Nephron progenitor cell (in vitro differentiated cells): ENCODE measurements at regions not wholly inside any gene's neighbourhood (a gene's known extent, or its start where the extent isn't known, plus 50 kb on each side); places are given as distances from the start of the nearest gene placed in this dataset.
A peak's percentile ranks its signal among the peaks of the same experiment; 100 is the strongest.

ENCODE experiments used
- DNase-seq: peaks from one replicate; pipeline ENCODE4 v3.0.0; 2021
- H3K27ac Mint-ChIP-seq: 2 replicates; pipeline ENCODE4 v1.8.0; 2021; ENCODE audit warnings: mild to moderate bottlenecking, moderate library complexity, mixed read lengths
- H3K27me3 Mint-ChIP-seq: 2 replicates; pipeline ENCODE4 v1.8.0; 2021; ENCODE audit warnings: mild to moderate bottlenecking, low read depth, mixed read lengths; ENCODE audit not compliant: poor library complexity
- H3K36me3 Mint-ChIP-seq: 2 replicates; pipeline ENCODE4 v1.8.0; 2021; ENCODE audit warnings: low read depth, mixed read lengths
- H3K4me1 Mint-ChIP-seq: 2 replicates; pipeline ENCODE4 v1.8.0; 2021; ENCODE audit warnings: mixed read lengths
- H3K4me3 Mint-ChIP-seq: 2 replicates; pipeline ENCODE4 v1.8.0; 2021; ENCODE audit warnings: mild to moderate bottlenecking, moderate library complexity, mixed read lengths
- H3K9me3 Mint-ChIP-seq: 2 replicates; pipeline ENCODE4 v1.8.0; 2021; ENCODE audit warnings: mild to moderate bottlenecking, moderate library complexity, mixed read lengths
- CTCF ChIP-seq: fragments of 200-600 bp; sonication (generic); IDR thresholded peaks from 2 replicates; pipeline ENCODE4 v1.5.0; 2021; ENCODE audit warnings: antibody characterized with exemption

- Mint-ChIP-seq H3K9me3 (peaks cover 26% of the 10 kb centered on the region), H3K27ac (no peak overlapping the region), H3K4me3 (no peak overlapping the region), H3K36me3 (no peaks in the 10 kb centered on the region), H3K4me1 (no peaks in the 10 kb centered on the region), H3K27me3 (no peaks in the 10 kb centered on the region)
- no peak for DNase-seq
- no peak for TF ChIP-seq CTCF
These were observed 98.7 kb downstream of the GLUD2 start for GRCh38 chrX:121146059-121146628.

GRCh38 chrX:121150217-121150616, 102.8 kb downstream of the GLUD2 start:
- H3K4me1 Mint-ChIP-seq, result no peaks in the 10 kb centered on the region
- H3K9me3 Mint-ChIP-seq, result peaks cover 46% of the 10 kb centered on the region
- no peaks in the 10 kb centered on the region for H3K36me3 Mint-ChIP-seq
- no peak for DNase-seq
- H3K4me3 Mint-ChIP-seq, result no peak overlapping the region
- no peaks in the 10 kb centered on the region for H3K27me3 Mint-ChIP-seq
- no peak for TF ChIP-seq CTCF
- H3K27ac Mint-ChIP-seq, result no peak overlapping the region

GRCh38 chrX:121151293-121151692, 103.9 kb downstream of the GLUD2 start:
- no peaks in the 10 kb centered on the region for H3K4me1 Mint-ChIP-seq
- DNase-seq, result no peak
- TF ChIP-seq CTCF, result no peak
- no peaks in the 10 kb centered on the region for H3K36me3 Mint-ChIP-seq
- no peak overlapping the region for H3K4me3 Mint-ChIP-seq
- H3K27me3 Mint-ChIP-seq, result no peaks in the 10 kb centered on the region
- H3K27ac Mint-ChIP-seq, result no peak overlapping the region
- peaks cover 43% of the 10 kb centered on the region for H3K9me3 Mint-ChIP-seq

GRCh38 chrX:121154858-121155404, 107.5 kb downstream of the GLUD2 start:
- TF ChIP-seq CTCF, result no peak
- Mint-ChIP-seq H3K36me3 (no peaks in the 10 kb centered on the region), H3K9me3 (peaks cover 59% of the 10 kb centered on the region)

GRCh38 chrX:121160987-121161386, 113.6 kb downstream of the GLUD2 start:
- H3K4me3 Mint-ChIP-seq, result no peak overlapping the region
- peaks cover 36% of the 10 kb centered on the region for H3K9me3 Mint-ChIP-seq
- H3K27ac Mint-ChIP-seq, result no peak overlapping the region
- DNase-seq, result no peak
- H3K4me1 Mint-ChIP-seq, result peaks cover 17% of the 10 kb centered on the region
- H3K27me3 Mint-ChIP-seq, result peaks cover 2% of the 10 kb centered on the region
- no peaks in the 10 kb centered on the region for H3K36me3 Mint-ChIP-seq
- TF ChIP-seq CTCF, result no peak

More at GRCh38 chrX:121154858-121155404, 107.5 kb downstream of the GLUD2 start:
- peaks cover 2% of the 10 kb centered on the region for H3K27me3 Mint-ChIP-seq
- no peak overlapping the region for H3K4me3 Mint-ChIP-seq
- no peak overlapping the region for H3K27ac Mint-ChIP-seq
- no peaks in the 10 kb centered on the region for H3K4me1 Mint-ChIP-seq
- DNase-seq, result no peak

GRCh38 chrX:121161501-121161933, 114.1 kb downstream of the GLUD2 start:
- Mint-ChIP-seq H3K9me3 (peaks cover 31% of the 10 kb centered on the region), H3K27ac (peak overlapping the region; percentile 2), H3K4me3 (no peak overlapping the region), H3K36me3 (no peaks in the 10 kb centered on the region), H3K27me3 (peaks cover 2% of the 10 kb centered on the region), H3K4me1 (peaks cover 17% of the 10 kb centered on the region)
- no peak for DNase-seq
- TF ChIP-seq CTCF, result no peak
